ENCODE measurements at regions not wholly inside any gene's neighbourhood (a gene's known extent, or its start where the extent isn't known, plus 50 kb on each side); places are given as distances from the start of the nearest gene placed in this dataset.

- TF ChIP-seq CTCF (IDR thresholded peaks at IDR 0.05; ENCODE audit: insufficient read depth in 1 of 2, low read depth in 1 of 2, low read length in 1 of 2, severe bottlenecking in 1 of 2, unreplicated experiment in 1 of 2) = no peak
- ChIA-PET CTCF (no interaction called here), POLR2A (no interaction called here)
- intact Hi-C loops (cut with micrococcal nuclease; ENCODE audit: unreplicated experiment) = no loop called here
- H3K36me3 Mint-ChIP-seq (ENCODE audit: insufficient read depth, unreplicated experiment) = no peaks in the 10 kb centered on the region
- H3K27me3 Mint-ChIP-seq (ENCODE audit: insufficient read depth, unreplicated experiment) = no peaks in the 10 kb centered on the region
- BruUV-seq (replicated peaks) = no TSS peak
- H3K4me1 Mint-ChIP-seq (ENCODE audit: low read depth, unreplicated experiment) = peaks cover 24% of the 10 kb centered on the region
- no peak overlapping the region for H3K27ac Mint-ChIP-seq (ENCODE audit: unreplicated experiment)
- H3K4me3 ChIP-seq (ENCODE audit: low read depth, low read length) = no peak overlapping the region
- no peak for DNase-seq
- no peaks in the 10 kb centered on the region for H3K27me3 ChIP-seq (replicated peaks; ENCODE audit: control insufficient read depth, insufficient read depth, low read length)
- no peaks in the 10 kb centered on the region for H3K9me3 ChIP-seq
- peaks cover 19% of the 10 kb centered on the region for H3K4me1 ChIP-seq
- no peak overlapping the region for H3K4me3 Mint-ChIP-seq (ENCODE audit: unreplicated experiment)
- H3K9me3 Mint-ChIP-seq (ENCODE audit: unreplicated experiment) = no peaks in the 10 kb centered on the region
- H3K36me3 ChIP-seq (ENCODE audit: control insufficient read depth, insufficient read depth, low read length) = no peaks in the 10 kb centered on the region
Measured at GRCh38 chr5:57325678-57326397, 152.0 kb downstream of the GPBP1 start.

GRCh38 chr5:57324861-57325260, 151.0 kb downstream of the GPBP1 start:
- no peaks in the 10 kb centered on the region for H3K27me3 Mint-ChIP-seq (ENCODE audit: insufficient read depth, unreplicated experiment)
- CTCF ChIA-PET = no interaction called here
- no peaks in the 10 kb centered on the region for H3K9me3 Mint-ChIP-seq (ENCODE audit: unreplicated experiment)
- POLR2A ChIA-PET = interaction anchor here (0.6 kb wide), 1 partner anchor 315 kb away, joined by 3 read pairs; no protein-coding TSS in a partner anchor
- H3K4me1 ChIP-seq = peaks cover 16% of the 10 kb centered on the region
- no peak overlapping the region for H3K4me3 ChIP-seq (ENCODE audit: low read depth, low read length)
- no TSS peak for BruUV-seq (replicated peaks)
- H3K27ac Mint-ChIP-seq (ENCODE audit: unreplicated experiment) = no peak overlapping the region
- no peaks in the 10 kb centered on the region for H3K36me3 ChIP-seq (ENCODE audit: control insufficient read depth, insufficient read depth, low read length)
- no peaks in the 10 kb centered on the region for H3K9me3 ChIP-seq
- H3K36me3 Mint-ChIP-seq (ENCODE audit: insufficient read depth, unreplicated experiment) = no peaks in the 10 kb centered on the region
- no peak for DNase-seq
- intact Hi-C loops (cut with micrococcal nuclease; ENCODE audit: unreplicated experiment) = no loop called here
- H3K4me3 Mint-ChIP-seq (ENCODE audit: unreplicated experiment) = no peak overlapping the region
- no peak for TF ChIP-seq CTCF (IDR thresholded peaks at IDR 0.05; ENCODE audit: insufficient read depth in 1 of 2, low read depth in 1 of 2, low read length in 1 of 2, severe bottlenecking in 1 of 2, unreplicated experiment in 1 of 2)
- H3K4me1 Mint-ChIP-seq (ENCODE audit: low read depth, unreplicated experiment) = peaks cover 21% of the 10 kb centered on the region
- H3K27me3 ChIP-seq (replicated peaks; ENCODE audit: control insufficient read depth, insufficient read depth, low read length) = no peaks in the 10 kb centered on the region

- no peak for TF ChIP-seq CTCF (IDR thresholded peaks at IDR 0.05; ENCODE audit: insufficient read depth in 1 of 2, low read depth in 1 of 2, low read length in 1 of 2, severe bottlenecking in 1 of 2, unreplicated experiment in 1 of 2)
- Histone ChIP-seq H3K27me3 (replicated peaks; ENCODE audit: control insufficient read depth, insufficient read depth, low read length) (no peaks in the 10 kb centered on the region), H3K9me3 (no peaks in the 10 kb centered on the region), H3K36me3 (ENCODE audit: control insufficient read depth, insufficient read depth, low read length) (no peaks in the 10 kb centered on the region), H3K4me1 (peaks cover 16% of the 10 kb centered on the region), H3K4me3 (ENCODE audit: low read depth, low read length) (no peak overlapping the region)
- no peaks in the 10 kb centered on the region for H3K36me3 Mint-ChIP-seq (ENCODE audit: insufficient read depth, unreplicated experiment)
- peaks cover 18% of the 10 kb centered on the region for H3K4me1 Mint-ChIP-seq (ENCODE audit: low read depth, unreplicated experiment)
- H3K4me3 Mint-ChIP-seq (ENCODE audit: unreplicated experiment) = no peak overlapping the region
- no peak for DNase-seq
- no peaks in the 10 kb centered on the region for H3K9me3 Mint-ChIP-seq (ENCODE audit: unreplicated experiment)
- BruUV-seq (replicated peaks) = no TSS peak
- POLR2A ChIA-PET = no interaction called here
- intact Hi-C loops (cut with micrococcal nuclease; ENCODE audit: unreplicated experiment) = no loop called here
- CTCF ChIA-PET = no interaction called here
- H3K27ac Mint-ChIP-seq (ENCODE audit: unreplicated experiment) = no peak overlapping the region
- no peaks in the 10 kb centered on the region for H3K27me3 Mint-ChIP-seq (ENCODE audit: insufficient read depth, unreplicated experiment)
Measured at GRCh38 chr5:57324181-57324580, 150.3 kb downstream of the GPBP1 start.

Data from Caco-2 (cell line).